HCT116 (cell line): ENCODE measurements at regions not wholly inside any gene's neighbourhood (a gene's known extent, or its start where the extent isn't known, plus 50 kb on each side); places are given as distances from the start of the nearest gene placed in this dataset.

ENCODE experiments used
- ATAC-seq: fragments of 200-7000 bp; cut with Tn5 transposase; 2 replicates; pipeline ENCODE4 v1.9.1; 2020; ENCODE audit warnings: mild to moderate bottlenecking, moderate library complexity
- BruUV-seq: library from RNA; stranded (reverse); fragments of 400-500 nt; replicated peaks from 2 replicates; lab custom pipeline; 2021; lab: Mats Ljungman, UMichigan
- CTCF ChIA-PET: fragments of 300-600 bp; sonication (Branson Sonifier 250); formaldehyde crosslinking; loops from one replicate; lab custom pipeline; 2021; ENCODE audit warnings: antibody characterized with exemption; lab: Charles Lee
- POLR2A ChIA-PET: fragments of 300-600, 350-600 bp; sonication (Branson Sonifier 250); formaldehyde crosslinking; loops from one replicate; lab custom pipeline; 2021; ENCODE audit warnings: antibody characterized with exemption; lab: Charles Lee
- RAD21 ChIA-PET, 2 experiments: fragments of 300-600 bp; sonication (Branson Sonifier 250); formaldehyde crosslinking; loops; one replicate each; lab custom pipeline; 2023; ENCODE audit warnings: low total read pairs in 2 of 2; ENCODE audit not compliant: uncharacterized antibody in 2 of 2, unreplicated experiment in 2 of 2, low non-redundant PET in 1 of 2; lab: Charles Lee
- DNase-seq: peaks from one replicate; pipeline ENCODE4 v3.0.0-alpha.2; 2010; ENCODE audit warnings: low read depth, low spot score
- H2AFZ ChIP-seq: fragments of 200-600 bp; shearing (Covaris generic), sonication (generic); 2 replicates; pipeline ENCODE4 v1.6.1; 2017; ENCODE audit warnings: low read depth, mixed run types, mixed read lengths, antibody characterized with exemption, low read length; ENCODE audit not compliant: poor library complexity, severe bottlenecking
- H3K27ac ChIP-seq: 2 replicates; pipeline ENCODE4 v1.5.1; 2012; ENCODE audit warnings: low read depth, low read length
- H3K27me3 ChIP-seq: fragments of 200-600 bp; sonication (generic); 2 replicates; pipeline ENCODE4 v1.6.1; 2016; ENCODE audit warnings: mixed run types, low read length, mixed read lengths; ENCODE audit not compliant: insufficient read depth
- H3K36me3 ChIP-seq, 2 experiments: fragments of 200-500 bp in 1 of 2; fragments of 200-600 bp in 1 of 2; sonication (Bioruptor generic) in 1 of 2; sonication (generic) in 1 of 2; 2 replicates each; pipeline versions ENCODE4 v1.5.1 to v1.6.1; 2014 to 2016; ENCODE audit warnings: low read length in 2 of 2, inconsistent platforms in 1 of 2, mixed read lengths in 1 of 2, mixed run types in 1 of 2; ENCODE audit not compliant: insufficient read depth in 2 of 2, control insufficient read depth in 1 of 2
- H3K4me1 ChIP-seq, 2 experiments: fragments of 200-600 bp in 1 of 2; sonication (generic) in 1 of 2; 2 replicates each; pipeline versions ENCODE4 v1.5.1 to v1.6.1; 2012 to 2017; ENCODE audit warnings: low read length in 2 of 2, inconsistent platforms in 1 of 2, mild to moderate bottlenecking in 1 of 2, mixed read lengths in 1 of 2, mixed run types in 1 of 2, moderate library complexity in 1 of 2; ENCODE audit not compliant: insufficient read depth in 2 of 2, control insufficient read depth in 1 of 2
- H3K4me2 ChIP-seq: fragments of 200-600 bp; sonication (generic); 2 replicates; pipeline ENCODE4 v1.6.1; 2017; ENCODE audit warnings: mixed run types, low read length, mixed read lengths
- H3K4me3 ChIP-seq, 2 experiments: fragments of 200-600 bp in 1 of 2; sonication (generic) in 1 of 2; replicated peaks in 1 of 2; 2 replicates each; pipeline ENCODE4 v1.5.1; 2011 to 2016; ENCODE audit warnings: low read length in 2 of 2, control low read depth in 1 of 2, low read depth in 1 of 2, mild to moderate bottlenecking in 1 of 2, mixed read lengths in 1 of 2, mixed run types in 1 of 2
- H3K79me2 ChIP-seq: fragments of 200-600 bp; sonication (generic); 2 replicates; pipeline ENCODE4 v1.6.1; 2017; ENCODE audit warnings: mild to moderate bottlenecking, mixed run types, low read length, moderate library complexity, mixed read lengths; ENCODE audit not compliant: insufficient read depth
- H3K9ac ChIP-seq: fragments of 200-600 bp; sonication (generic); 2 replicates; pipeline ENCODE4 v1.6.1; 2016; ENCODE audit warnings: low read length, mixed read lengths
- H3K9me2 ChIP-seq: fragments of 200-600 bp; sonication (generic), shearing (Covaris generic); 2 replicates; pipeline ENCODE4 v1.6.1; 2017; ENCODE audit warnings: mixed run types, mild to moderate bottlenecking, moderate library complexity; ENCODE audit not compliant: insufficient read depth
- H3K9me3 ChIP-seq, 2 experiments: fragments of 200-500 bp in 1 of 2; fragments of 200-600 bp in 1 of 2; sonication (Bioruptor generic) in 1 of 2; sonication (generic) in 1 of 2; 2 replicates each; pipeline ENCODE4 v1.6.1; 2014 to 2017; ENCODE audit warnings: low read length in 2 of 2, mixed read lengths in 2 of 2, inconsistent platforms in 1 of 2, low read depth in 1 of 2, mild to moderate bottlenecking in 1 of 2, mixed run types in 1 of 2, moderate library complexity in 1 of 2; ENCODE audit not compliant: control insufficient read depth in 1 of 2, insufficient read depth in 1 of 2
- H4K20me1 ChIP-seq: fragments of 200-600 bp; sonication (generic), shearing (Covaris generic); 2 replicates; pipeline ENCODE4 v1.6.1; 2017; ENCODE audit warnings: mixed run types, mild to moderate bottlenecking, moderate library complexity; ENCODE audit not compliant: insufficient read depth
- ATF3 ChIP-seq: IDR thresholded peaks from 2 replicates; pipeline ENCODE4 v1.6.1; 2012
- CBX3 ChIP-seq: IDR thresholded peaks from 2 replicates; pipeline ENCODE4 v1.6.1; 2012; ENCODE audit warnings: low read depth
- CEBPB ChIP-seq: IDR thresholded peaks from 2 replicates; pipeline ENCODE4 v1.6.1; 2012; ENCODE audit warnings: low read depth
- CTCF ChIP-seq, 3 experiments: fragments of 200-600 bp in 1 of 3; sonication (generic) in 1 of 3; IDR thresholded peaks in 2 of 3; conservative IDR thresholded peaks in 1 of 3; 2 replicates each; pipeline ENCODE4 v1.5.1; 2012 to 2017; ENCODE audit warnings: low read depth in 2 of 3, low read length in 2 of 3, antibody characterized with exemption in 1 of 3, borderline replicate concordance in 1 of 3, control low read depth in 1 of 3, mild to moderate bottlenecking in 1 of 3, mixed read lengths in 1 of 3, mixed run types in 1 of 3, moderate library complexity in 1 of 3; ENCODE audit not compliant: insufficient read depth in 1 of 3
- ELF1 ChIP-seq: IDR thresholded peaks from 2 replicates; pipeline ENCODE4 v1.6.1; 2012; ENCODE audit warnings: low read depth, borderline replicate concordance
- EZH2 ChIP-seq: fragments of 200-600 bp; sonication (generic); IDR thresholded peaks from 2 replicates; pipeline ENCODE4 v1.6.1; 2017; ENCODE audit warnings: antibody characterized with exemption, mixed run types
- EZH2phosphoT487 ChIP-seq: fragments of 200-600 bp; IDR thresholded peaks from 2 replicates; pipeline ENCODE4 v1.6.1; 2018; ENCODE audit warnings: antibody characterized with exemption, borderline replicate concordance
- FOSL1 ChIP-seq: IDR thresholded peaks from 2 replicates; pipeline ENCODE4 v1.6.1; 2012; ENCODE audit warnings: low read depth
- MAX ChIP-seq: IDR thresholded peaks from 2 replicates; pipeline ENCODE4 v1.6.1; 2012
- POLR2AphosphoS5 ChIP-seq: IDR thresholded peaks from 2 replicates; pipeline ENCODE4 v1.6.1; 2011; ENCODE audit warnings: mild to moderate bottlenecking, low read depth, low read length, moderate library complexity
- RAD21 ChIP-seq: IDR thresholded peaks from 2 replicates; pipeline ENCODE4 v1.6.1; 2012; ENCODE audit warnings: low read depth, mild to moderate bottlenecking
- REST ChIP-seq: IDR thresholded peaks from 2 replicates; pipeline ENCODE4 v1.6.1; 2012; ENCODE audit warnings: low read depth
- SP1 ChIP-seq: IDR thresholded peaks from 2 replicates; pipeline ENCODE4 v1.6.1; 2012; ENCODE audit warnings: low read depth
- SRF ChIP-seq: IDR thresholded peaks from 2 replicates; pipeline ENCODE4 v1.6.1; 2012; ENCODE audit warnings: low read depth
- TCF7L2 ChIP-seq: IDR thresholded peaks from 2 replicates; pipeline ENCODE4 v1.7.0; 2011; ENCODE audit warnings: borderline replicate concordance, inconsistent platforms; ENCODE audit not compliant: insufficient read depth, insufficient read length; ENCODE audit errors: extremely low read depth
- ZBTB33 ChIP-seq: IDR thresholded peaks from 2 replicates; pipeline ENCODE4 v1.6.1; 2011; ENCODE audit warnings: mild to moderate bottlenecking, low read length, moderate library complexity; ENCODE audit not compliant: insufficient replicate concordance; ENCODE audit errors: extremely low read depth
- ZFX ChIP-seq: fragments of 450-650 bp; IDR thresholded peaks from 2 replicates; pipeline ENCODE4 v1.6.1; 2017
- intact Hi-C: fragments of 100-400 bp; cut with micrococcal nuclease; formaldehyde crosslinking; loops from 2 replicates; pipeline ENCODE4 v1.10.0; 2022

- no peak overlapping the region for H3K4me2 ChIP-seq
- ChIA-PET POLR2A (no interaction called here), RAD21 (no interaction called here), CTCF (no interaction called here)
- no peak for TF ChIP-seq SP1
- TF ChIP-seq ZBTB33 = no peak
- TF ChIP-seq EZH2 = no peak
- no peak for TF ChIP-seq ZFX
- TF ChIP-seq REST = no peak
- TF ChIP-seq ELF1 = no peak
- no peak for TF ChIP-seq SRF
- TF ChIP-seq EZH2phosphoT487 = no peak
- no peak for TF ChIP-seq CTCF (IDR thresholded peaks at IDR 0.05 in 2 of 3, conservative IDR thresholded peaks at IDR 0.05 in 1 of 3; ENCODE audit: borderline replicate concordance in 1 of 3, insufficient read depth in 1 of 3, low read depth in 2 of 3, low read length in 2 of 3)
- no peak for TF ChIP-seq POLR2AphosphoS5
- TF ChIP-seq FOSL1 = no peak
- TF ChIP-seq ATF3 = no peak
- TF ChIP-seq CBX3 = no peak
- no peak for TF ChIP-seq CEBPB
- no peak for TF ChIP-seq MAX
- TF ChIP-seq TCF7L2 = no peak
- TF ChIP-seq RAD21 = no peak
- no peak overlapping the region for H2AFZ ChIP-seq
- H3K9ac ChIP-seq = no peak overlapping the region
- BruUV-seq = no TSS peak
- no peaks in the 10 kb centered on the region for H3K27me3 ChIP-seq
- H3K9me3 ChIP-seq = no peaks in the 10 kb centered on the region
- H3K4me1 ChIP-seq = no peaks in the 10 kb centered on the region
- no peak for ATAC-seq
- no peaks in the 10 kb centered on the region for H3K79me2 ChIP-seq
- H3K36me3 ChIP-seq = no peaks in the 10 kb centered on the region
- H3K27ac ChIP-seq = no peak overlapping the region
- DNase-seq = no peak
- no peaks in the 10 kb centered on the region for H3K9me2 ChIP-seq
- intact Hi-C loops = no loop called here
- H3K4me3 ChIP-seq = no peak overlapping the region
- H4K20me1 ChIP-seq = no peaks in the 10 kb centered on the region
Observed at GRCh38 chr18:37663446-37663845, 97.8 kb upstream of the CELF4 start.
